Epithelial cell of proximal tubule (primary cell): ENCODE measurements at regions not wholly inside any gene's neighbourhood (a gene's known extent, or its start where the extent isn't known, plus 50 kb on each side); places are given as distances from the start of the nearest gene placed in this dataset.
"Not testable (repeated sequence)": the region's sequence is repeated elsewhere in the genome, so short reads cannot be mapped to it uniquely, and the experiment has no call there.

ENCODE experiments used
- DNase-seq: peaks from one replicate; pipeline ENCODE4 v3.0.0-alpha.2; 2011; ENCODE audit warnings: low read depth
- H3K4me3 ChIP-seq: 2 replicates; pipeline ENCODE4 v1.5.1; 2011; ENCODE audit warnings: low read depth, mild to moderate bottlenecking, low read length
- CTCF ChIP-seq: conservative IDR thresholded peaks from 2 replicates; pipeline ENCODE4 v1.5.1; 2012; ENCODE audit warnings: low read depth, mild to moderate bottlenecking, low read length

DNA sequence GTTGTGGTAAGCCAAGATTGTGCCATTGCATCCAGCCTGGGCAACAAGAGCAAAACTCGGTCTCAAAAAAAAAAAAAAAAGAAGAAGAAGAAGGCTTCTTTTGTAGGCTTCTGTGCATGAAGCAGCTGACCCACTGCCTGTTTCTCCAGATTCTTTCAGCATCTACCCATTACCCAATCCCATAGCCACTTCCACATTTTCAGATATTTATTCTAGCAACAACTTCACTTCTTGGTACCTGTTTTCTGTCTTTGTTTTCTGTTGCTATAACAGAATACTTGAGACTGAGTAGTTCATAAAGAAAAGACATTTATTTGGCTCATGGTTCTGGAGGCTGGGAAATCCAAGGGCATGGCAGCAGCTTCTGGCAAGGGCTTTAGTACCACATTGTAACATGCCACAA, 95.3 kb upstream of the SGK1 start:
- TF ChIP-seq CTCF: no peak
- no peak for DNase-seq
- no peak overlapping the region for H3K4me3 ChIP-seq

- H3K4me3 ChIP-seq: no peak overlapping the region
- no peak for TF ChIP-seq CTCF
- no peak for DNase-seq
Measured at GRCh38 chr6:134410541-134410940, 92.6 kb upstream of the SGK1 start.

DNA sequence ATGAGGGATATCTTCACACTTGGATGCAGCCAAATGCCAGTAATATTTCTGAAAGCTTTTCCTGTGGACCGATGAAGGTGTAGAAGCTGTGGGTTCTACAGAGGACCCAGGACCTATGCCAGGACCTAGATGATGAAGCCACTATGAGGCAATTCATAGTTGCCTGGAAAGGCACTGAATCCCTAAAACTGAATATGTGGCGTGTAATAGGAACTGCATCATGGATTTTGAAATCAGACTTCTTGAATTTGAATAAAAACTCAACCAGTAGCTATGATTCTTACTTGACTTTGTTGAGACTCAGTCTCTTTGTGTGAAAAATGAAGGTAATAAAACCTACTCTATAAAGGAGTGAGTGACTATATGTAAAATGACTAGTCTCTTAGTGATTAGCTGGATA, 89.9 kb upstream of the SGK1 start:
- DNase-seq: no peak
- no peak for TF ChIP-seq CTCF
- no peak overlapping the region for H3K4me3 ChIP-seq

- no peak overlapping the region for H3K4me3 ChIP-seq
- DNase-seq: no peak
- no peak for TF ChIP-seq CTCF
Measured at GRCh38 chr6:134406311-134406710, 88.4 kb upstream of the SGK1 start.

GRCh38 chr6:134405386-134406087, 87.6 kb upstream of the SGK1 start:
- DNase-seq: no peak
- no peak overlapping the region for H3K4me3 ChIP-seq
- TF ChIP-seq CTCF: no peak

DNA sequence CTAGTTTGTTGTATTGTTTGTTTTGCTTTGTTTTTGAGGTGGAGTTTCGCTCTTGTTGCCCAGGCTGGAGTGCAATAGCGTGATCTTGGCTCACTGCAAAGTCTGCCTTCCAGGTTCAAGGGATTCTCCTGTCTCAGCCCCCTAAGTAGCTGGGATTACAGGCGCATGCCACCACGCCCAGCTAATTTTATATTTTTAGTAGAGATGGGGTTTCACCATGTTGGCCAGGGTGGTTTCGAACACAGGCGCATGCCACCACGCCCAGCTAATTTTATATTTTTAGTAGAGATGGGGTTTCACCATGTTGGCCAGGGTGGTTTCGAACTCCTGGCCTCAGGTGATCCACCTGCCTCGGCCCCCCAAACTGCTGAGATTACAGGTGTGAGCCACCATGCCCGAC, 85.4 kb upstream of the SGK1 start:
- not testable (repeated sequence) for DNase-seq, H3K4me3 ChIP-seq

GRCh38 chr6:134402372-134402984, 84.6 kb upstream of the SGK1 start:
- H3K4me3 ChIP-seq: no peak overlapping the region
- no peak for DNase-seq
- TF ChIP-seq CTCF: no peak
